Endothelial cell of umbilical vein (primary cell): ENCODE measurements at regions not wholly inside any gene's neighbourhood (a gene's known extent, or its start where the extent isn't known, plus 50 kb on each side); places are given as distances from the start of the nearest gene placed in this dataset.

Experiments used
- BruUV-seq: library from RNA; stranded (reverse); fragments of 400-500 nt; replicated peaks from 2 replicates; lab custom pipeline; 2021; lab: Mats Ljungman, UMichigan
- CTCF ChIA-PET: fragments of 300-600, 350-600 bp; sonication (Branson Sonifier 250); formaldehyde crosslinking; loops from one replicate; lab custom pipeline; 2021; ENCODE audit warnings: antibody characterized with exemption, inconsistent platforms; lab: Charles Lee
- POLR2A ChIA-PET: fragments of 300-600, 350-600 bp; sonication (Branson Sonifier 250); formaldehyde crosslinking; loops from one replicate; lab custom pipeline; 2021; ENCODE audit warnings: antibody characterized with exemption, inconsistent platforms; lab: Charles Lee
- DNase-seq: peaks from one replicate; pipeline ENCODE4 v3.0.0-alpha.2; 2011; ENCODE audit warnings: low read depth, low spot score
- FAIRE-seq: peaks from 2 replicates; lab custom pipeline; 2011; peaks lifted over from hg19 to GRCh38; lab: Jason Lieb, UNC
- H2AFZ ChIP-seq: 2 replicates; pipeline ENCODE4 v1.6.0; 2012; ENCODE audit warnings: low read depth, low read length, control low read depth, inconsistent platforms
- H3K27ac ChIP-seq: 2 replicates; pipeline ENCODE4 v1.5.1; 2011; ENCODE audit warnings: low read depth, mild to moderate bottlenecking, control low read depth, low read length, moderate library complexity; ENCODE audit not compliant: insufficient read depth
- H3K27me3 ChIP-seq, 2 experiments: 2 replicates each; pipeline versions ENCODE4 v1.6.0 to v1.6.1; 2011; ENCODE audit warnings: low read length in 2 of 2, mixed read lengths in 1 of 2; ENCODE audit not compliant: control insufficient read depth in 2 of 2, insufficient read depth in 2 of 2
- H3K36me3 ChIP-seq, 2 experiments: 2 replicates in 1 of 2; 3 replicates in 1 of 2; pipeline ENCODE4 v1.5.1; 2011; ENCODE audit warnings: low read length in 2 of 2, mild to moderate bottlenecking in 1 of 2, moderate library complexity in 1 of 2; ENCODE audit not compliant: control insufficient read depth in 2 of 2, insufficient read depth in 2 of 2; ENCODE audit errors: extremely low read depth in 1 of 2
- H3K4me1 ChIP-seq: 3 replicates; pipeline ENCODE4 v1.5.1; 2011; ENCODE audit warnings: mild to moderate bottlenecking, low read length; ENCODE audit not compliant: control insufficient read depth, insufficient read depth; ENCODE audit errors: extremely low read depth
- H3K4me2 ChIP-seq: 2 replicates; pipeline ENCODE4 v1.6.1; 2011; ENCODE audit warnings: low read length, control low read depth, mixed read lengths; ENCODE audit not compliant: insufficient read depth
- H3K4me3 ChIP-seq, 3 experiments: fragments of 200-600 bp in 1 of 3; sonication (generic), shearing (Covaris generic) in 1 of 3; replicated peaks in 1 of 3; 2 replicates each; pipeline ENCODE4 v1.5.1; 2011 to 2016; ENCODE audit warnings: control low read depth in 3 of 3, low read length in 3 of 3, mild to moderate bottlenecking in 2 of 3, inconsistent platforms in 1 of 3, low read depth in 1 of 3, moderate library complexity in 1 of 3; ENCODE audit not compliant: insufficient read depth in 1 of 3
- H3K79me2 ChIP-seq: 2 replicates; pipeline ENCODE4 v1.6.0; 2012; ENCODE audit warnings: low read length, inconsistent platforms; ENCODE audit not compliant: control insufficient read depth, insufficient read depth
- H3K9ac ChIP-seq: replicated peaks from 2 replicates; pipeline ENCODE3; 2011; ENCODE audit warnings: low read length, control low read depth; ENCODE audit not compliant: insufficient read depth; ENCODE audit errors: extremely low read depth
- H3K9me1 ChIP-seq: replicated peaks from 3 replicates; pipeline ENCODE4 v1.6.0; 2011; ENCODE audit warnings: mild to moderate bottlenecking, low read length; ENCODE audit not compliant: control insufficient read depth, insufficient read depth; ENCODE audit errors: extremely low read depth
- H3K9me3 ChIP-seq: replicated peaks from 2 replicates; pipeline ENCODE4 v1.5.1; 2012; ENCODE audit warnings: low read length, inconsistent platforms; ENCODE audit not compliant: control insufficient read depth, insufficient read depth
- H4K20me1 ChIP-seq: replicated peaks from 2 replicates; pipeline ENCODE3; 2011; ENCODE audit warnings: mild to moderate bottlenecking, low read length; ENCODE audit not compliant: control insufficient read depth, insufficient read depth; ENCODE audit errors: extremely low read depth
- CTCF ChIP-seq, 2 donors: IDR thresholded peaks; 1 replicate in 1 of 2; 2 replicates in 1 of 2; pipeline ENCODE4 v1.5.1; 2011; ENCODE audit warnings: low read length in 2 of 2, mild to moderate bottlenecking in 2 of 2, moderate library complexity in 2 of 2, control low read depth in 1 of 2, inconsistent platforms in 1 of 2, low read depth in 1 of 2; ENCODE audit not compliant: insufficient read depth in 1 of 2; ENCODE audit errors: extremely low read depth in 1 of 2
- EZH2 ChIP-seq: IDR thresholded peaks from 2 replicates; pipeline ENCODE4 v1.6.1; 2012; ENCODE audit warnings: borderline replicate concordance, low read depth, mild to moderate bottlenecking, moderate library complexity, low read length, inconsistent platforms; ENCODE audit not compliant: severe bottlenecking
- FOS ChIP-seq: IDR thresholded peaks from 2 replicates; pipeline ENCODE4 v1.6.1; 2011; ENCODE audit warnings: mild to moderate bottlenecking, low read length, moderate library complexity, borderline replicate concordance; ENCODE audit not compliant: insufficient read depth
- GATA2 ChIP-seq: IDR thresholded peaks from 2 replicates; pipeline ENCODE4 v1.7.0; 2011; ENCODE audit warnings: low read depth, mild to moderate bottlenecking, moderate library complexity, mixed read lengths, low read length; ENCODE audit not compliant: insufficient read length, insufficient read depth
- JUN ChIP-seq: IDR thresholded peaks from 2 replicates; pipeline ENCODE4 v1.6.1; 2011; ENCODE audit warnings: borderline replicate concordance, low read depth; ENCODE audit not compliant: insufficient read length, insufficient read depth
- MAX ChIP-seq: IDR thresholded peaks from 2 replicates; pipeline ENCODE4 v1.6.1; 2011; ENCODE audit not compliant: insufficient read depth, insufficient read length
- MYC ChIP-seq: IDR thresholded peaks from one replicate; pipeline ENCODE4 v1.6.1; 2011; ENCODE audit warnings: mild to moderate bottlenecking, low read depth, low read length
- POLR2A ChIP-seq: IDR thresholded peaks from 2 replicates; pipeline ENCODE4 v1.6.1; 2012; ENCODE audit warnings: low read depth, mild to moderate bottlenecking, control low read depth, low read length
- POLR2AphosphoS5 ChIP-seq: IDR thresholded peaks from 2 replicates; pipeline ENCODE4 v1.6.1; 2012; ENCODE audit warnings: low read depth, mild to moderate bottlenecking, control low read depth, low read length, moderate library complexity; ENCODE audit not compliant: insufficient read depth
- dilution Hi-C: fragments of 300-500 bp; cut with MboI; formaldehyde crosslinking; loops from one replicate; pipeline ENCODE4 v1.15.0; 2019; ENCODE audit warnings: low sequenced_read_pairs; ENCODE audit not compliant: extremely low pct_ligation_motif_present
- intact Hi-C: fragments of 100-400 bp; cut with micrococcal nuclease; formaldehyde crosslinking; loops from one replicate; pipeline ENCODE4 v1.10.0; 2022

GRCh38 chr5:123286891-123287290 is 136.3 kb downstream of the CEP120 start:
- Histone ChIP-seq H3K4me3 (no peak overlapping the region), H3K27me3 (peaks cover 19 to 41% of the 10 kb centered on the region in 2 experiments), H3K36me3 (no peaks in the 10 kb centered on the region), H3K4me1 (no peaks in the 10 kb centered on the region), H3K9ac (no peak overlapping the region), H3K79me2 (no peaks in the 10 kb centered on the region), H4K20me1 (no peaks in the 10 kb centered on the region), H3K4me2 (no peak overlapping the region), H3K9me1 (no peaks in the 10 kb centered on the region), H3K27ac (no peak overlapping the region), H2AFZ (no peak overlapping the region), H3K9me3 (no peaks in the 10 kb centered on the region)
- CTCF ChIA-PET: no interaction called here
- TF ChIP-seq MAX (no peak), FOS (no peak), JUN (no peak), POLR2A (no peak), CTCF (IDR thresholded peaks at IDR 0.05; ENCODE audit: extremely low read depth in 1 of 2, insufficient read depth in 1 of 2, low read depth in 1 of 2, low read length in 2 of 2) (no peak), POLR2AphosphoS5 (no peak), MYC (no peak), GATA2 (no peak), EZH2 (no peak)
- intact Hi-C loops (no loop called here), dilution Hi-C loops (no loop called here)
- BruUV-seq: no TSS peak
- FAIRE-seq (no peak), DNase-seq (no peak)
- POLR2A ChIA-PET: no interaction called here
